ENCODE measurements at regions not wholly inside any gene's neighbourhood (a gene's known extent, or its start where the extent isn't known, plus 50 kb on each side); places are given as distances from the start of the nearest gene placed in this dataset.

DNA sequence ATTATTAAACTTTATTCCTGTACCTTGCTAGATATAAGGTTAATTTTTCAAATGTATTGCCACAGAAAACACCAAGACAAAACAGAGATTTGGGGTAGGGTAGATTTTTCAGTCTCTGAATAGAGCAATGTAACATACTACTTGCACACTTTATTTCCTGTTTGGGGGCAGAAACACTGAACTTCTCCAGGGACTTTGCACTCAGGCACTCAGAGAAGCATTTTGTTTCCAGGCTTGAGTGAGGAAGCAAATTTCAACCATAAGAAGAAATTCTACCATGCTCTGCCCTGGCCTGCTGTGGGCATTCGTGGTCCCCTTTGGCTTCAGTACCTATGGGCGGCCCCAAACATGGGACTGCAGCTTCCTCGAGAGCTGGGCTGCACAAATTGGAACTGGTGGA, 399.1 kb downstream of the DAD1 start:
- Histone ChIP-seq H3K36me3 (no peaks in the 10 kb centered on the region), H3K9me3 (ENCODE audit: low read depth) (no peaks in the 10 kb centered on the region), H3K4me3 (no peak overlapping the region), H3K27me3 (no peaks in the 10 kb centered on the region), H3K4me1 (ENCODE audit: low read depth) (no peaks in the 10 kb centered on the region), H3K27ac (no peak overlapping the region)
- DNase-seq (ENCODE audit: low read depth in 1 of 2, low spot score in 1 of 2) = no peak
- TF ChIP-seq, protein P1, sequence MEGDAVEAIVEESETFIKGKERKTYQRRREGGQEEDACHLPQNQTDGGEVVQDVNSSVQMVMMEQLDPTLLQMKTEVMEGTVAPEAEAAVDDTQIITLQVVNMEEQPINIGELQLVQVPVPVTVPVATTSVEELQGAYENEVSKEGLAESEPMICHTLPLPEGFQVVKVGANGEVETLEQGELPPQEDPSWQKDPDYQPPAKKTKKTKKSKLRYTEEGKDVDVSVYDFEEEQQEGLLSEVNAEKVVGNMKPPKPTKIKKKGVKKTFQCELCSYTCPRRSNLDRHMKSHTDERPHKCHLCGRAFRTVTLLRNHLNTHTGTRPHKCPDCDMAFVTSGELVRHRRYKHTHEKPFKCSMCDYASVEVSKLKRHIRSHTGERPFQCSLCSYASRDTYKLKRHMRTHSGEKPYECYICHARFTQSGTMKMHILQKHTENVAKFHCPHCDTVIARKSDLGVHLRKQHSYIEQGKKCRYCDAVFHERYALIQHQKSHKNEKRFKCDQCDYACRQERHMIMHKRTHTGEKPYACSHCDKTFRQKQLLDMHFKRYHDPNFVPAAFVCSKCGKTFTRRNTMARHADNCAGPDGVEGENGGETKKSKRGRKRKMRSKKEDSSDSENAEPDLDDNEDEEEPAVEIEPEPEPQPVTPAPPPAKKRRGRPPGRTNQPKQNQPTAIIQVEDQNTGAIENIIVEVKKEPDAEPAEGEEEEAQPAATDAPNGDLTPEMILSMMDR (IDR thresholded peaks at IDR 0.05; ENCODE audit: low read depth, low read length) = no peak

DNA sequence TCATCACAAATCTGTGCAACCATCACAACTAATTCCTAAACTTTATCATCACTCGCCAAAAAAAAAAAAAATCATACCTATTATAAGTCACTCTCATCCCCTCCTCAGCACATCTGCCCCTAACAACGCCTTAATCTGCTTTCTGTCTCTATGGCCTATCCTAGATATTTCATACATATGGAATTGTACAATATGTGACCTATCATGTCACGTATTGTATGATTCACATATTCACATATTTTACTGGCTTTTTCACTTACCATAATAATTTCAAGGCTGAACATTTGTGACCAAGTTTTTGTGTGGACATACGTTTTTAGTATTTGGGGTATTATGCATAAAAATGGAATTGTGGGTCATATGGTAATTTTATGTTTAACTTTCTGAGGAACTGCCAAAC, 400.7 kb downstream of the DAD1 start:
- H3K27me3 ChIP-seq = no peaks in the 10 kb centered on the region
- H3K4me3 ChIP-seq = no peak overlapping the region
- no peak for DNase-seq (ENCODE audit: low read depth in 1 of 2, low spot score in 1 of 2)
- H3K27ac ChIP-seq = no peak overlapping the region
- TF ChIP-seq, protein P1 (IDR thresholded peaks at IDR 0.05; ENCODE audit: low read depth, low read length) = no peak
- no peaks in the 10 kb centered on the region for H3K9me3 ChIP-seq (ENCODE audit: low read depth)
- H3K4me1 ChIP-seq (ENCODE audit: low read depth) = no peaks in the 10 kb centered on the region
- no peaks in the 10 kb centered on the region for H3K36me3 ChIP-seq

DNA sequence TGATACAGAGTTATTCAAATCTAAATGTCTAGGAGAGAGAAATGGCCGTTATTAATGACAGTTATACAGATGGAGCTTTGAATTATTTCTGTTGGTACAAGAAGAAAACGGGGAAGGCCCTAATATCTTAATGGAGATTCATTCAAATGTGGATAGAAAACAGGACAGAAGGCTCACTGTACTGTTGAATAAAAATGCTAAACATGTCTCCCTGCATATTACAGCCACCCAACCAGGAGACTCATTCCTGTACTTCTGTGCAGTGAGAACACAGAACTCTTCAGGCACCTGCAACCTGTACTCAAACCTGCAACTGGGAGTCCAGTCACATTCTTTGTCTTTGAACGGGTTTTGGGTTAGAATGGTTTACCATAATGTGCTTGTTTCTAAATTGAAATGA, 403.2 kb downstream of the DAD1 start:
- no peak for DNase-seq (ENCODE audit: low read depth in 1 of 2, low spot score in 1 of 2)
- H3K4me1 ChIP-seq (ENCODE audit: low read depth) = no peaks in the 10 kb centered on the region
- H3K27ac ChIP-seq = no peak overlapping the region
- no peak overlapping the region for H3K4me3 ChIP-seq
- no peaks in the 10 kb centered on the region for H3K9me3 ChIP-seq (ENCODE audit: low read depth)
- H3K27me3 ChIP-seq = no peaks in the 10 kb centered on the region
- TF ChIP-seq, protein P1 (IDR thresholded peaks at IDR 0.05; ENCODE audit: low read depth, low read length) = no peak
- H3K36me3 ChIP-seq = no peaks in the 10 kb centered on the region

DNA sequence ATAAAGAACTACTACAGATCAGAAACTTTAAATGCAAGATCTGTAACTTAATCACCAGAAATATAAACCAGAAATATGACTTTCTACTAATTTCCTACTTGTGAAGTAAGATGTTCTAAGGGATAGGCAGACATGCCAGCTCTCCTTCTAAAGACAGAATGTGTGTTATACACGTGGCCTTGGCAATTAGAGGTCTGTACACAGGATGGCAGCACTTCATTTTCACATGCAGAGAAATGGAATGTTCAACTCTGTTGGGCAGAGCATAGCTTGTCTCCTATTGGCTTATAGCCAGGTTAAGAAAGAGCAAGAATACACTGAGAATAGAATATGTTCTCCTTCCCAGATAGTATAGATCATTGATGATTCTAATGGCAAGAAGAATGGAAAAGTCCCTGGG, 403.8 kb downstream of the DAD1 start:
- Histone ChIP-seq H3K4me1 (ENCODE audit: low read depth) (no peaks in the 10 kb centered on the region), H3K27ac (no peak overlapping the region)

DNA sequence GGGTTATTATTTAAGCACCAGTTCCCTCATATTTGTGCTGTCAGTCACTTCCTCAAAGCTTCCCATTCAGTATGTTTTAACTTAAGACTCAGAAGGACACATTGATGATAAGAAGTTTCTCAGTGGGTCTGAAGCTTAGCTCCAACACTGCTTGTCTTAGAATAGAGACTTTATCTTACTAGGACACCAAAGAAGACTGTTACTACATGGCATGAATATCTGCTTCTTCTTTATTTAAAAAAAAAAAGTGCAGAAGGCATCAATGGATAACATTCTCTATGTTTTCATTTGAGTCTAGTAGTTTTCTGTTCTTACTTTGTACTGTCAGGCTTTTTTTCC, 404.2 kb downstream of the DAD1 start:
- DNase-seq (ENCODE audit: low read depth in 1 of 2, low spot score in 1 of 2) = no peak
- H3K4me1 ChIP-seq (ENCODE audit: low read depth) = no peaks in the 10 kb centered on the region
- no peaks in the 10 kb centered on the region for H3K9me3 ChIP-seq (ENCODE audit: low read depth)
- H3K27ac ChIP-seq = no peak overlapping the region
- H3K27me3 ChIP-seq = no peaks in the 10 kb centered on the region
- no peak overlapping the region for H3K4me3 ChIP-seq
- no peaks in the 10 kb centered on the region for H3K36me3 ChIP-seq
- TF ChIP-seq, protein P1 (IDR thresholded peaks at IDR 0.05; ENCODE audit: low read depth, low read length) = no peak

More for the DNA sequence above, 403.8 kb downstream of the DAD1 start:
- H3K36me3 ChIP-seq = no peaks in the 10 kb centered on the region
- H3K4me3 ChIP-seq = no peak overlapping the region
- no peaks in the 10 kb centered on the region for H3K9me3 ChIP-seq (ENCODE audit: low read depth)
- TF ChIP-seq, protein P1 (IDR thresholded peaks at IDR 0.05; ENCODE audit: low read depth, low read length) = no peak
- peak in 1 of 2 donors; percentile 6 for DNase-seq (ENCODE audit: low read depth in 1 of 2, low spot score in 1 of 2)
- no peaks in the 10 kb centered on the region for H3K27me3 ChIP-seq
